Kasumi-1 (cell line): ENCODE measurements at regions not wholly inside any gene's neighbourhood (a gene's known extent, or its start where the extent isn't known, plus 50 kb on each side); places are given as distances from the start of the nearest gene placed in this dataset.
A peak's percentile ranks its signal among the peaks of the same experiment; 100 is the strongest.

ENCODE experiments used
- DNase-seq, 2 experiments: peaks; one replicate each; lab custom pipeline; 2025; lab: John Stamatoyannopoulos, UW

DNA sequence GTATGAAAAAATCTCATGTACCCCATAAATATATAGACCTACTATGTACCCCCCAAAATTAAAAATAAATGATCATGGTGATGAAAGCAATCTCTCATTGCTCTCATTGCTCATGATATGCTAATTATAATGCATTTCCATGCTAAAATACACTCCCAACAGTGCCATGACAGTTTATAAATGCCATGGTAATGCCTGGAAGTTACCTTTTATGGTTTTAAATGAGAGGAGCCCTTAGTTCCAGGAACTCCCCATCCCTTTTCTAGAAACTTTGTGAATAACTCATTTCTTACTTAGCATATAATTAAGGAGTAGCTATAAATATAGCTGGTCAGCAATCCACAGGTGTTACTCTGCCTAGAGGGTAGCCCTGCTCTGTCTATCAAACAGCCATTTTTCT, 166.1 kb upstream of the RGS18 start:
- DNase-seq = no peak

DNA sequence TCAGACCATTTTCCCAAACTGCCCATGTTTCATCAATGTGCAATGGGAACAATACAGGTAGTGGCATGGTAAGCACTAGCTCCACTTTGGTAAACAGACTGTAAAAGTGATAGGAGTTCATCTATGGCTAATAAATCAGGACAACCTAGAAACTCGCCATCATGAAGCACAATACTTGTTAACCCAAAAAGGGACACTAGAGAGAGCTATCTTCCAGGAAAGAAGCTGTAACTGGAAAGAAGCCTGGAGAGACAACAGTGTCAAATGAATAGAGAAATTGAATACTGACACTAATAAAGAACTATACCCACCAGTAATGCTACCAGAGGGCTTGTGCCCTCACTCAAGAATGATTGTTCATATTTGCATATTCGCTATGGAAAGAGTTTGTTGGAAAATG, 164.7 kb upstream of the RGS18 start:
- peak; percentile 57 to 85 for DNase-seq

DNA sequence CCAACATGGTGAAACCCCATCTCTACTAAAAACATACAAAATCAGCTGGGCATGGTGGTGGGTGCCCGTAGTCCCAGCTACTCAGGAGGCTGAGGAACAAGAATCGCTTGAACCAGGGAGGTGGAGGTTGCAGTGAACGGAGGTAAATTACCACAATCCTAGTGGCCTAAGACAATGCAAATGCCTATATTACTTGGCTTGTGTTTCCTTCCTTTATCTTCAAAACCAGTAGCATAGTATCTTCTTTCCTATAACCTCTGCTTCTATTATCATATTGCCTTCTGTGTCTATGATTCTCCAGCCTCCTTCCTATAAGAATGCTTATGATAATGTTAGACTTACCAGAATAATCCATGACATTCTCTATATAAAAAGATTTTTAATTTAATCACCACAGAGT, 156.2 kb upstream of the RGS18 start:
- DNase-seq = peak; percentile 10 to 30

DNA sequence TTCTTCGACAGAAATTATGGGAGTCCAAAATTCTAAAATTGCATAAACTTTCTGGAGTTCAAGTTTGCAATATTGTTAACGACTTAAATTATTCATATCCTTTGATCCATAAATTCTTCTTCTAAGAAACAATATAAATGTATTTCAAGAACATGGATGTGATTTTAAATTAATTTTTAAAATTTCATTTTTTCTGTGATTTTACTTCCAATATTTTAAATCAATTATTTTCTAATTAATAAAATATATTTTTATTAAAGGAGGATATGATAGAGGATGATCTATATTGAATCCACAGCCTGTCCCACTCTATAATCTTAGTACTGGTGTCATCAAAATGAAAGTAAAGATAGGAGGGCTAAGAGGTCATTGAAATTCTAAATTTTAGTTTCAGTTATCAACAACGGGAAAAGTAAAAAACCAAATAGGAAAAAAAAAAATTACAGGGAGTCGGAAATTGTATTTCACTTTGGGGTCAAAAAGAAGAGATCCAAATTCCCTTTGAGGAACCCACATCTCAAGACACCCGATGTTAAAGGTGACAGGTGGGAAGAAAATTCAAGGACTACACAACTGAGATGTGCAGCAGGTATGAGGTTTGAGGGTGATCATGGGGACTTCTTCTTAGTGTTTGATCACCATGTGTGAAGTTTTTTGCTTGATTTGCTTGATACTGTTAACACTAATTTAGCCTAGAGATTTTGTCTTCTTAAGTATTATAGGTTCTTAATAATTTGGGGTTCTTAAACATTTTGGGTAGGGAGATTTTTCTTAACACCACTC, 154.8 kb upstream of the RGS18 start:
- DNase-seq = peak in 1 of 2 experiments; percentile 11

DNA sequence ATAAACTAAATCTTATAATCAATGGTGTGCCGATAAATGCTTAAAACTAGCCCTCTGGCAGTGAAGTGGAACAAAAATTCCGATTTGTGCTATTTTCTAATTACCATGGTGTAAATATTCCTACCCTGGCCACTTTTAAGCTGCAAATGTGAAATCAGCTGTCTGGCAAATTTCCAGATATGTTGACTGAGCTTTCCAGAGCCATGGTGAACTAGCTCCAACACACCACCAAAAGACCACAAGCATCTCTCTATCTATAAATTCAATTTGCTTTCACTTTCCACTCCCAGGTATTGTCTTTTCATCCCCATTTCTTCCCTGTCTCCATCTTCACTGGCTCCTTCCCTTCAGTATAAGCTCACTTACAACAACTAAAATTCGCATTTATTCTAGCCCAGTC, 152.3 kb upstream of the RGS18 start:
- DNase-seq = no peak

DNA sequence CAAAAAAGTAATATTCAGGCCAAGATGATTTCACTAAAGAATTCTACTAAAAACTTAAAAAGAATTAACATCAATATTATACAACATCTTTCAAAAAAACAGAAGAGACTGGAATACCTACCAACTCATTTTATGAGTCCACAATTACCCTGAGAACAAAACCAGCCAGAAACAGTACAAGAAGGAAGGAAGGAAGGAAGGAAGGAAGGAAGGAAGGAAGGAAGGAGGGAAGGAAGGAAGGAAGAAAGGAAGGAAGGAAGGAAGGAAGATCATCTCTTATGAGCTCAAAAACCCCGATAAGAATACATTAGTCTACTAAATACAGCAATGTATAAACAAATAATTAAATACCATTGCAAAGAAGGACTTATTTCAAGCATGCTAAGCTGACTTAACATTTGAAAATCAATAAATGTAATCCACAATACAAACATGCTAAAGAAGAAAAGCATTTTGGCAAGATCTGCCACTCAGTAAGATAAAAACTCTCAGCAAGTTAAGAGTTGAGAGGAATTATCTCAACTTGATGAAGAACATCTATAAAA, 149.9 kb upstream of the RGS18 start:
- DNase-seq = no peak

DNA sequence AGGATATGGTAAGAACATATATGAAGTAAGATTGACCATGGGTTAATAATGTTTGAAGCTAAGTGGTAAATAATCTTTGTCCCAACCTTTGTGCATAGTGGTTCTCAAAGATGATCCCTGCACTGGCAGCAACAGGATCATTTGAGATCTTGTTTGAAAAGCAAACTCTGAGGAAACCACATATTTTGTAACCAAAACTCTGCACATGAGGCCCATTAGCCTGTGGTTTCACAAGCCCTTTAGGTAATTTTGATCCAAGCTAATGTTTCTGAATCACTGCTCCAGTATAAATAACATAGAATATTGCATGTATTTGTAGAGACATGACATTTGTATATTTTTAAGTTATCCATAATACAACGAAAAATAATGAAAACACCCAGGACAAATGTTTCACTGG, 147.9 kb upstream of the RGS18 start:
- DNase-seq = no peak

DNA sequence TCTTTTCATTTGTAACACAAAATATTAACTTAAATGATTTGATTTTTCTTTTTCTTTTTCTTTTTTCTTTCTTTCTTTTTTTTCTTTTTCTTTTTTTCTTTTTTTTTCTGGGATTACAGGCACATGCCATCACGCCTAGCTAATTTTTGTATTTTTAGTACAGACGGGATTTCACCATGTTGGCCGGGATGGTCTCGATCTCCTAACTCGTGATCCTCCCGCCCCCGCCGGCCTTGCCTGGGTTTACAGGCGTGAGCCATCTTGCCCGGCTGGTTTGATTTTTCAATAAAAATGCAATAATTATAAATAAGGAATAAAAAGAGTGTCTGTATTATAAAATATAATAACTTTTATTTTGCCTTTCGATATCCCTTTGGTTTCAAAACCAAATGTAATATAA, 146.7 kb upstream of the RGS18 start:
- no peak for DNase-seq

DNA sequence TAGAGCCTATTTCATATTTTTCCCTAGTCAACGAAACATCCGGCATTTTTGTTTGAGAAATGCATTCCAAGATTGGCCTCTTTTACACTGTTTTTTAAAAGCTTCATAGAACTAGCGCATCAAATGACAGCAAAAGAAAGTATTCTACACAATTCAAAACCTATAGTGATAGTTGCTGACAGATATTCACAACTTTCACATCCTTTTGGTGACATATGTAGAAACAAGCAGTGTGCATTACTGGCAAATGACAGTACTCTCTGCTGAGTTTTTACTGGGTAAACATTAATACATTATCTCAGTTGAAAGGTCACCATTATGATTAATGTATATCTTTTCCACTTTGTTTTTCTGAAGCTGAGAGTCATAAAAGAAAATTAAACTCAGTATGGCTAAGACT, 135.4 kb upstream of the RGS18 start:
- DNase-seq = no peak

DNA sequence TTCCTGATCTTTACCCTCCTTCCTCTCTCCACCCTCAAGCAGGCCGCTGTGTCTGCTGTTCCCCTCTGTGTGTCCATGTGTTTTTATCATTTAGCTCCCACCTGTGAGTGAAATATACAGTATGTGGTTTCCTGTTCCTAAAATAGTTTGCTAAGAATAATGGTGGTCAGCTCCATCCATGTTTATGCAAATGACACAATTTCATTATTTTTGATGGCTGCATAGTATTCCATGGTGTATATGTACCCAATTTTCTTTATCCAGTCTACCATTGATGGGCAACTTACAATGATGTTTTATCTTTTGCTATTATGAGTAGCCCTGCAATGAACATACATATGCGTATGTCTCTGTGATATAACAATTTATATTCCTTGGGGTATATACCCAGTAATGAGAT, 133.4 kb upstream of the RGS18 start:
- no peak for DNase-seq

DNA sequence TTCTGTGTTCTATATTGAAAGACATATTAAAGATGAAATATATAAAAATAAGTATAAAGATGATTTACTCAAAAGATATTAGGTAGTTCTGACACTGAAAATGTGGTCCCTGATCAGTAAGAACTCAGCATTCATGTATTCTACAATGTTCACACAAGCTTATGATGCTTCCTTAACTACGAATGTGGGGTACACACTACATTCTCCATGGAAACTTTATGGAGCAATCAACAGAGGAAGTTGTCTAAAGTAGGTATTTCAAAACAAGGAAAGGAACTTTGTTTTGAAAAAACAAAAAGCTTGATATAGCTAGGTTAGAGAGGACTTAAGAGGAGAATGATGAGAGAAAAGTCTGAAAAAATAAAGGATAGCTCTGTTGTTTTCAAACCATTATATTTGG, 119.7 kb upstream of the RGS18 start:
- DNase-seq = no peak

DNA sequence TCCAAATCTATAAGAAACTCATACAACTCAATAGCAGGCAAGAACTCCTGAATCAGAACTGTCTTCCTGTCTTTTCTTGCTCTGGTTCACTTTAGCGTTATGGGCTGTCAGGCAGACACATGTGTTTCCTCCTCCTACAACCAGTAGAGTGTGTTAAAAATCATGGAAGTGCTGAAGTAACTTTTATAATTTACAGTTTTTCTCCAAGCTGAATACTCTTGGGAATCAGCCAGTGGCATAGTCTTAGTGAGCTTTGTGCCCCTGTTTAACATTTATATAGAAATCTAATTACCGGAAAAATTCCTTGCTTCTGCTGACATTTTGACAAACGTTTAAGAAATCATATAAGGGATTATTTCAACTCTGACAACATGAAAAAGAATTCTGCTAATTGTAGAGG, 113.1 kb upstream of the RGS18 start:
- peak; percentile 36 to 43 for DNase-seq

DNA sequence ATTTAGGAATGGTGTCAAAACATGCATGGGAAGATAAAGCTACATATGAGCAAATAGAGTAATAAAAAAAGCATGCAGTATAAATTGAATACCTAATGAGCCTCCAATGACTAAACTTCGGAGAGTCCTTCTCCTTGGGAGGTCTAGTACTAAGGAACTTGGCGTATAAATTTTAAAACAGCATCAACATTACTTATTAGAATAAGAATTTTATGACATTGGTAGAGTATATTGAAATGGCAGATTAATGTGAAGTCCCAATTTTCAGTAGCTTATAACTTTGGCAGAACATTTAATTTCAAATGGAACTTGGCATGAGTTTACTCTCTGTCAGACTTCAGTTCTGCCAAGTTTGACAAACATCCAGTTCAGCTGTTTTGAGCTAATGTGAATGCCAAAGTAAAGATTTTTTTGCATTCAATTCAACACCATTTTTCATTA, 104.7 kb upstream of the RGS18 start:
- DNase-seq = no peak

DNA sequence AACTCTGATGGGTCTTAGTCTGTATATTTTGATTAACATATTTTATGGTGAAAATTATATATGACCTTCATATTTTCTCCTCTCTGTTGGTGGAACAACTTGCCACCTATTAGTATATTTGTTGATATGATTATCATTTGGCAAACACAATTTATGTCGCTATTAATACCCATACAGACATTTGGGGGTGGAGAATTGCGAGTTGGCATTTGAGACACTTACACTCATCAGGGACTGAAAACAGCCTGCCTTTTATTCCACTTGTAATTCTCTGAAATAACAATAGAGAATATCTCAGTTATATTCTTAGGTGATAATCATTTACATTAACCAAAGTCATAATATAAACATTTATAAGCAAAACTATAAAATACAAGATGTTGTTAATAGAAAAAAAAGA, 100.5 kb upstream of the RGS18 start:
- no peak for DNase-seq

DNA sequence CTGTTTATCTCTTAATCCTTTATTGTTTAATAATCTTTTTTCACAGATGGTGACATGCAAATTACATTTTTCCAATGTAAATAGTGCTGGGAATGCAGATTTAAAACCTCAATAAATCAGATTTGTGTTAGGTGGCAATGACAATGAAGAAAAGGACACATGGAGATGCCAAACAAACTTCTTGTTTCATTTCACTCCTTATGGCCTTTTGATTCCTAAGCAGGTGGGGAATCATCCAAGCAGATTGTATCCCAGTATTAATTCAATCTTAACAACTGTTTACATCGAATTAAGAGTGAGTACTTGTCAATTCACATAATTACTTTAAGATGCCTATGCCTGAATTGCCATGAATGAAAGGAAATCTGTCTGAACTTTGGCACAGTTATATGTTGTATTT, 98.9 kb upstream of the RGS18 start:
- DNase-seq = no peak

DNA sequence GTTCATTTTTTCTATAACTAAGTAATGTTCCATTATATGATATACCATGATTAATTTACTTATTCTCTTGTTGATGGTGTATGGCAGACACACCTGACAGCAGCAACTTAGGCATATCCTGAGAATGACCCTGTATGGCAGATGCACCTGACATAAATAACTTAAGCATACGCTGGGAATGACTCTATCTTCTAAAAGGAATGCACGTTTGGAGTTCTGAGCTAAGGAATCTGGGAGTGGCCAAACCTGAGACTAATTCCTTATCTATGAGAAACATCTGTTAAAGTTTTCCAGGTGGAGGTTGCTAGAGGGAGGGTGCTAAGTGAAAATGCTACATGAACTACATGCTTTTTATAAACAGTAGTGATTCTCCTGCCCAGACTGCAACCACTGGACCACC, 96.7 kb upstream of the RGS18 start:
- no peak for DNase-seq

DNA sequence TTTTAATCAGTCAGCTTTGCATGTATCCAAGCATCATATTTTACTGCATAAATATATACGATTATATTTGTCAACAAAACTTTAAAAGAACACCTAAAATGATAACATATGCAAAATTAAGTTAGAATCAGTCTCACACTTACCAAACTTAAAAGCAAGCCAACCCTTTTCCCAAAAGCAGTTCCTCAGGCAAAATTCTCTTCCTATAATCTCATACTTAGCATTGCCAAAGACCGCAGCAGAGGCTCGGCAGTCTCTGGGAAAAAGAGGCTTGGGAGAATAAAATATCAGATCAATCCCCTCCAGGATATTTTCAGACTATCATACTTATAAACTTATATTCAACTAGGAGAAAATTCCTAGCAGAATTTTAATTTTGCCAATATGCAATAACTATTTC, 93.2 kb upstream of the RGS18 start:
- no peak for DNase-seq

DNA sequence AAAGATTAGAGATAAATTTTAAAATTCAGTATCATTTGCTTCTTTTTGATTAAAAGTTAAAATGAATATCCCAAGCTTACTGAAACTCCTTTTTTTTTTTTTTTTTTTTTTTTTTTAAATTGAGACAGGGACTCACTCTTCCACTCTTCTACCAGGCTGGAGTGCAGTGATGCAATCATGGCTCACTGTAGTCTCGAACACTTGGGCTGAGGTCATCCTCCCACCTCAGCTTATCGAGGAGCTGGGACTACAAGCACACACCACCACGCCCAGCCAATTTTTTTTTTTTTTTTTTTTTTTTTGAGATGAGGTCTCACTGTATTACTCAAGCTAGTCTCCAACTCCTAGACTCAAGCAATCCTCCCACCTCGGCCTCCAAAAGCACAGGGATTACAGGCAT, 92.1 kb upstream of the RGS18 start:
- DNase-seq = no peak

DNA sequence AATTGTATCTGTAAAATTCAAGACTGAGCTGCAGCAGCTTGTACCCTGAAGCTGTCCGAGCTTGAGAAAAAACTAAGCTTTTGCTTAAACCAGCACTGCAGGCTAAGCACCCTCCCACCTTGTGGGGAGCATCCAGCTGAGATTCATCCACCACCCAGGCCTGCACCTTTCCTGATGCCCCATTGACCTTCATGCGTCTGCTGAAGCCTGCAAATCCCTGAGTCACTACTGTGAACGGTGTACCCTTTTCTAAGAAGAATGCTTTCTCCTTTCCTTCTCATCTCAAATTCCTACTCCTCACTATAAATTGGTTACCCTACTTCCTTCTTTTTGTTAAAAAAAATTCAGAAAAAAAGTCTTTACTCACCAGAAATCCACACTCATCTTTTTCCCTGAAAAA, 90.9 kb upstream of the RGS18 start:
- DNase-seq = no peak

DNA sequence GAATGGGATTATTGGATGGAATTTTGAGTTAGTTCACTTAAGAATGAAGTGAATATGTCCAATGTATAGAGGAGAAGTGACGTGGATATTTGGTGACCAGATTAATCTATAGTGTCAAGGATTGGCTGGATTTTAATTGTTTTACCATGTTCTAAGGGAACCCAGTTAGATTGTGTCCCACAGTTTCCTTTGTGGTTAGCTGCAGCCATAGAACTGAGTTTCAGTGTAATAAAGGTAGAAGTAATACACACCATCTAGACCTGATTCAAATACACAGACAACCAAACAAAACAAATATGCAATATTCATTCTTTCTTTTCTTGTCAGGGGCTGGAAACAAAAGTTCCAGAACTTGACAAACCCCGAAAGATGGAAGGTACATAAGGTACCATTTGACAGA, 88.0 kb upstream of the RGS18 start:
- DNase-seq = no peak

DNA sequence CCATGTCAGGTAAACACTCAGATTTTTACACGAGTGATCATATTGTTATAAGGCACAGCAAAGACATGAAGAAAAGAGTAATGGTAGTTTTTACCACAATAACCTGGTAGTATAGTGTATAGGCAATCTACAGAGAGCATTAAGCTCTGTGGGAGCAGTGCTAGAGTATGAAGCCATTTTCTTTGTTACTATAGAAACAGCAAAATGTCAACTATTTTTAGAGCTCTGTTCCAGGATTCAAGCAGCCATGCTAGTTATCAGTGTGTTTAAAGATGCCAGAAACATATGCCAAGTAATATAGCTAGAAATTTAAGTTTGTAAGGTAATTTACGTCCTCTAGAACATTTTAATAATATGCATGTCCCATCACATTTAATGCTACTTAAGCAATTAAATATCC, 77.6 kb upstream of the RGS18 start:
- DNase-seq = no peak

DNA sequence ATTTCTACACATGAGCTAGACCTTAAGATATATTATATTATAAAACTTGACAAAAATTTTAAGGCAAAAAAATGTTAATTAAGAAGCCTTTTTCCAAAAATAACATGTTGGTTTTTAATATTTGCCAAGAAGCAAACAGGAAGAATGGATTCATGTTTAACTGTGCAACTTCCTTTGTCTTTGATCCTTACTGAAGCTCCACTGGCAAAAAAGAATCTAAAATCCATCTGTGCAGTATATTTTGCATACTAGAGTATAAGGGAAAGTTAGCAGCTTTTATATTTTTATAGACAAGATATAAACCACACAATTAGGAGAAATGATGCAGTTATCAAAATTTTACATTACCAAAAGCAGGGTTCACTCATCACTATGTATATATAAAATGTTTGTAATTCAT, 76.9 kb upstream of the RGS18 start:
- DNase-seq = no peak

DNA sequence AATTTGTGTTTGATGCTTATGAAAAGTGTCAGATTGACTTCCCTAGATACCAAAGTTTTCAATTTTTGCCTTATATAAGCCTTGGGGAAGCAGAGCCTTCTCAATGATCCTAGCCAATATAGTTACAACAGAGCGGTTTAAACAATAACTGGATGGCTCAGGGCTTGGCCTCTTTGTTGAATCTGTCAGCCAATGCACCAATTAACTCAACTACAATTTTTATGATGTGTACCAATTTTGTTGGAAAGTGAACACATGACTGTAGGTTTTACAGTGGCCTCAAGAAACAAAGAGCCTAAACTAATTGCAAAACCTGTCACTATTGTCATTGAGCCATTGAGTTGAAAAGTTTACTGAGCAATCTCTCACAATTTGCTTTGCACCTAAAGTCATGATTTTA, 71.6 kb upstream of the RGS18 start:
- no peak for DNase-seq

DNA sequence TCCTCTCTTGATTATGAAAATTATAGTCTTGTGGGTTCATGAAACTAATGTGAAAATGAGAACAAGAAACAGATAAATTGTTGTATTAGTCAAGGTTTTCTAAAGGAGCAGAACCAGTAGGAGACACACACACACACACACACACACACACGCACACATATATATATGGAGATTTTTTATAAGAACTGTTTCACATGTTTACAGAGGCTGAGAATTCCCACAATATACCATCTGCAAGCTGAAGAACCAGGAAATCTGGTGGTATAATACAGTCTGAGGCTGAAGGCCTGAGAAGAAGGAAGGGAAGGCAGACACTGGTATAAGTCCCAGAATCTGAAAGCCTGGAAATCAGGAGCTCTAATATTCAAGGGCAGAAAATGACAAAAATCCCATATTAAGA, 70.9 kb upstream of the RGS18 start:
- no peak for DNase-seq
